GM19395 (cell line): ENCODE measurements at regions not wholly inside any gene's neighbourhood (a gene's known extent, or its start where the extent isn't known, plus 50 kb on each side); places are given as distances from the start of the nearest gene placed in this dataset.

Source experiments
- ATAC-seq: cut with Tn5 transposase; IDR thresholded peaks from one replicate; pipeline ENCODE4 v1.9.1; 2021; ENCODE audit warnings: mild to moderate bottlenecking, moderate library complexity; ENCODE audit not compliant: unreplicated experiment

DNA sequence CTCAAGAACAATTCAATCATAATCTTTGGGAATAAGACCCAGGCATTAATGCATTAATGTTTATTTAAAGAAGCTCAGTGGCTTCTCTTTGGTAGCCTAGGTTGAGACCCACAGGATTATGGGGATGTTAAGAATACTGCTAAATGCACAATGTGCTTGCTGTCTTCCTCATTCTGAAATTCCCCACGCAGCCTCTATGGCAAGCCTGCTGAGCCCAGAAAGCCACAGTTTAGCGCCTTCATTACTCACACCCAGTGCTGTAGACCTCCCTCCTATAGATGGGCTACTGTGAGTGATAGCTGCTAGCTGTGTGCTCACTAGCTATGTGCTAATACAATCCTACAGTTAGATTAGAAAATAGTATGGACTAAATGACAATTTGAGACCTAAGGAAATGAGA is 90.6 kb downstream of the TNFSF13B start:
- ATAC-seq = no peak

GRCh38 chr13:108361769-108362168 is 92.3 kb downstream of the TNFSF13B start:
- ATAC-seq = no peak

- no peak for ATAC-seq
These were observed 94.1 kb downstream of the TNFSF13B start for GRCh38 chr13:108363666-108364065.

GRCh38 chr13:108365255-108365654 is 95.7 kb downstream of the TNFSF13B start:
- ATAC-seq = no peak

DNA sequence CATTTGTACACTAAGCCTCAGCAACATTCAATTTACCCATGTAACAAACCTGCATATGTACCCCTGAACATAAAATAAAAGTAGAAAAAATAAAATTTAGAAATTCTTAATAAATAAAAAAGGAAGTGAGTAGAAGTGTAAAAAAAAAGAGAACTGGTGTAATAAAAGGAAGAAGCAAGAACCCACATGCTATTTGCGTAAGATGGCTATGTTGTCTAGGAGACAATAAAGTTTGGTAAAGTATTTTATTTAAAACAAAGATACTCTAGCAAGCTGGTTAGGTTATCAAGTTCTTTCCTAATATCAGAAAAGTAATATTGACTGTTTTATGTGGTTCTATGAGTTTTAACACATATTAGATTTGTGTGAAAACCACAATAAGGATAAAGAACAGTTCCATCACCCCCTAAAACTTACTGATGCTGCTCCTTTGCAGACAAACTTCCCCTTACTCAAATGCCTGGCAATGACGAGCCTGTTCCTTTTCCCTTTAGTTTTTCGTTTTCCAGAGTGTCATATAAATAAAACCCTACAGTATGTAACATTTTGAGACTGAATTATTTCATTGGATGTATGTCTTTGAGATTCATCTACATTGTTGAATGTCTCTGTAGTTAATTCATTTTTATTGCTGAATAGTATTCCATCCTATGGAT is 98.9 kb downstream of the TNFSF13B start:
- ATAC-seq = no peak

DNA sequence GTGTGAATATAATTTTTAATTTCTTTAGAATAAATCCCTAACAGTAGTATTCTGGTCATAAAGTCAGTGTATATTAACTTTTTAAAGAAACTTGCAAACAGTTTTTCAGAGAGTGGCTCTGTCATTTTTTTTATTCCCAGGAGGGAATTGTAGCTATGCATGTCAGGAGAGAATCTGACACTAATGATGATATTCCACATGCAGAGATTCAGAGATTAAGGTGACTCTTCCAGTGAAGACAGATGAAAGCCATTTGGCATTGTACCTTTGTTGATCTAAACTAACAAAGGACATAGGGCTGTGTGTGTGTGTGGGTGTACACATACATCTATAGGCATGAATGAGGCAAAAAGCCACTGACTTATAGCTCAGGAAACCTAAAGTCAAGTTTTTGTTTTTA is 99.9 kb downstream of the TNFSF13B start:
- ATAC-seq = no peak

- ATAC-seq = no peak
These were observed 105.5 kb downstream of the TNFSF13B start for GRCh38 chr13:108375034-108375433.

GRCh38 chr13:108375772-108376171 is 106.3 kb downstream of the TNFSF13B start:
- ATAC-seq = no peak

GRCh38 chr13:108376308-108376707 is 106.8 kb downstream of the TNFSF13B start:
- no peak for ATAC-seq

DNA sequence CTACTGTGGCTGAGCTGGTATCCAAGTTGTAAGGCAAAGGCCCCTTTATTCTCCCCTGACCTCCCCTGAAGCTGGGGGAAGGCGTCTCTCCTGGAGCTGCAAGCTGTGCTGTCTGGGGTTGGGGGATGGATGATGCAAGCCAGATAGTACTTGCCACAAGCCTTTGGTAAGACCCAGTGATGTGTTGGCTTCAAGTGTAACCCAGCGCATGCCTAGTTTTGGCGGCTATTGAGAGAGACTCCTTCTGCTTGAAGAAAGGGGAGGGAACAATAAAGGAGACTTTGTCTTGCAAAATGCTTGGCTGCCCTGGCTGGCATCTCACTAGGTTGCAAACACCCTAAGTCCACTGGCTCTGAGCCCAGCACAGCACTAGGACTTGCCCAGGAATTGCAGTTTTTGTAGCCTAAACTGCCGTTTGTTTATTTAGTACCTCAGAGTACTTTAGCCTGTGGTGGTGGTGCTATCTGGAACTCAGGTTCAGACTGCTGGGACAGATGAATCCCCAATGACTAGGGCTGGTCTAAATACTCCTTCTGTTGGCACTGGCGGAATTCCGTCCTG is 108.2 kb downstream of the TNFSF13B start:
- ATAC-seq = no peak

GRCh38 chr13:108383667-108384066 is 114.1 kb downstream of the TNFSF13B start:
- no peak for ATAC-seq

GRCh38 chr13:108387156-108387555 is 117.6 kb downstream of the TNFSF13B start:
- ATAC-seq = no peak

DNA sequence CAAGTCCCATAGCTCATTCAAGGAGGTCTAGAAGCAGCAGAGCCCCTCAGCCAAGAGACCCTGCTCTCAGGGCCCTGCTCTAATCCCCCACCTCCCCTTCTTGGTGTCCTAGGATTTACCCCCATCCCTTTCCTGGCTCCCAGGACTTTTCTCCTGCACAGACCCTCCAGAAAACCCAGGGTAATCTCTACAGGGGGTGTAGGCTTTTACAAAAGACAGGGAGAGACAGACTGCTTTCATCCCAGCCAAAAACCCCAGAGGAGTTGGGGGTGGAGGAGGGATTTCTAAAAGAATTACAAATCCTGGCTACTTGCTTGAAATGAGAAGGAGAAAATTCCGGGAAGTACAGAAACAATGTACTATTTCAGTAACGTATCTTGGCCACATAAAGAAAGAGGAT is 133.3 kb downstream of the TNFSF13B start:
- no peak for ATAC-seq

DNA sequence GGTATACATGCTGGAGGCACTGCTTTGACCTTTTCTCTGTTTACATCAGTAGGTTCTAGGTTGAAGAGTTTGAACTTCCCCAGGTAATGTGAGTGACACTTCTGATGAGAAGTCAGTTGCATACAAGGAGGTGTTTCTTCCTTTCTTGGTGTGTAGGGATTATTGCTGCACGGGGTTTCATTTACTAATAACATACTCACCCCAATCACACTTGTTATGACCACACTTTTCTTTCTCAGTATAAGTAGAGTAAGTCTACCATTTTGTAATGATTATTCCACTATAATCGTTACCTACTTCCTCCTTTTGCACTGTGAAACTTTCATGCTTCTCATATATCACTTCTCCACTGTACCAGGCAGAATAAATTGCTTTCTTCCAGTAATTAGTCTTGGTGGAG is 138.0 kb downstream of the TNFSF13B start:
- peak; percentile 68 for ATAC-seq

GRCh38 chr13:108408672-108409071 is 139.2 kb downstream of the TNFSF13B start:
- ATAC-seq = no peak

DNA sequence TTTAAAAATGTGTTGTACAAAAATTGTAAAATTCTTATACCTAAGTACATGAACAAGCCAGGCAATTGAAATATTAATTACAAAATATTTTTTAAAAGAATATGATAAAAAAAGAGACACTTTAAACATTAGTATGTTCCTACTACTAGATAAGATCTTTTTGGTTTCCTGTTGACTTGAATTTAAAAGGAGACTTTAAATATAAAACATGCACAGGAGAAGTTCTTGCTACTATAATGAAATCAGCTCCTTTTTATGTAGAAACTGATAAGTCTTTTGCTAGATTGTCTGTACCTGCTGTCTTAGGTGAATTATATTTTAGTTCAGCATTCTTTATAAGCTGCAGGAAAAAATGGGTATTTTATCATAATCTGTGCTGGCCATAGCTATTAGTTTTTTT is 140.2 kb downstream of the TNFSF13B start:
- no peak for ATAC-seq

- ATAC-seq = no peak
These were observed 150.2 kb downstream of the TNFSF13B start for GRCh38 chr13:108419768-108420167.

DNA sequence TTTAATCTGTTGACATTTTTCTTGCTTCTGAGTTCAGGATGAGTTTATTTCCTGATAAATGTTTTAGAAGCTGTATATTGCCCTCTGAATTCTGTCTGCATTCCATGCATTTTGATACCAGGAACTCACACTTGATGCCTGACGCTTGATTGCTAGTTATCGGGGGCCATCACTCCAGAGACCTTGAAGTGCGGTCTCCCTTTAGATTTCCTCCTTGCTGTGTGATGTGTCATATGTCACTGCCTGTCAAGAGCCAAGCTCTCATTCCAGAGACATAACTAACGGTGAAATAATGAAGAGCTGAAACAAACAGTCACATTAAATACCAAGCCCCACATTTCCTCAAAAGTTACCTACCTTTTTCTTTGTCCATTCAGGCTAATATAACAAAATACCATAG is 155.5 kb downstream of the TNFSF13B start:
- no peak for ATAC-seq

DNA sequence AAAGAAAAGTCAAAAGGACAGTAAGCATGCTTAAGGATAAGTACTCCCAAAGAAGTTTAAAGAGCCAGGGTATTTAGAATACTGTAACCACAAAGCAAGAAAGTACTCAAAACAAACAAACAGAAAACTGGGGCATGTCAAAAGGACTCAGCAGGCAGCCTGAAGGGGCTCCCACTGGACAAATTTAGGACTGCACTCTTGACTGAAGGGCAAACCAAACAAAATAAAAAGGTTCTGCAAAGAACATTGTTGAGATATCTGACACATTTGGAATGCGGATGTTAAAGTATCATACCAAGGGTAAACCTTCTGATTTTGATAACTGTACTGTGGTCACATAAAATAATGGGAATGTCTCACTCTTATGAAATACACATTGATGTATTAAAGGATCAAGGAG is 157.4 kb downstream of the TNFSF13B start:
- no peak for ATAC-seq

GRCh38 chr13:108427355-108427754 is 157.8 kb downstream of the TNFSF13B start:
- no peak for ATAC-seq

DNA sequence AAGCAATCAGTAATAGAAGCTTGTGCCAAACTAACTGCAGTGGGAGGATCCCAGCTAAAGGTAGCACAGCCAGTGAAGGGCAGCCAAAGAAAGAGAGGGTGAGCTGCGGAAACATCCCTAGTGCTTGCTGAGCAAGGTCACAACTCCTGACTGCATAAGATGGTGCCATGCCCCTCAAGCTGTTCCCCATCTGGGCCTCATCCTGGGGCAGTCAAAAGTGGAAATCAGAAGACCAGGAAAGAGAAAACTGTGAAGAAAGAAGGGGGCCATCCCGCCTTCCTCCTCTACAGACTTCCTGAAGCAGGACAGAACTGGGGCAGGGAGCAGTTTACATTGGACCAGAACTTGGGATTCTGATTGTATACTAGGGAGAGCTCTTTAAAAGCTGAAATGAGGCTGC is 159.2 kb downstream of the TNFSF13B start:
- no peak for ATAC-seq

- no peak for ATAC-seq
These were observed 164.6 kb downstream of the TNFSF13B start for GRCh38 chr13:108433976-108434755.
